T follicular helper cell (primary cell): ENCODE measurements at regions not wholly inside any gene's neighbourhood (a gene's known extent, or its start where the extent isn't known, plus 50 kb on each side); places are given as distances from the start of the nearest gene placed in this dataset.

Experiments used
- DNase-seq: peaks from one replicate; pipeline ENCODE4 v3.0.0-alpha.2; 2020; ENCODE audit warnings: low read depth

- DNase-seq, result no peak
Measured at GRCh38 chr10:85213493-85213892, 885.1 kb downstream of the CCSER2 start.

DNA sequence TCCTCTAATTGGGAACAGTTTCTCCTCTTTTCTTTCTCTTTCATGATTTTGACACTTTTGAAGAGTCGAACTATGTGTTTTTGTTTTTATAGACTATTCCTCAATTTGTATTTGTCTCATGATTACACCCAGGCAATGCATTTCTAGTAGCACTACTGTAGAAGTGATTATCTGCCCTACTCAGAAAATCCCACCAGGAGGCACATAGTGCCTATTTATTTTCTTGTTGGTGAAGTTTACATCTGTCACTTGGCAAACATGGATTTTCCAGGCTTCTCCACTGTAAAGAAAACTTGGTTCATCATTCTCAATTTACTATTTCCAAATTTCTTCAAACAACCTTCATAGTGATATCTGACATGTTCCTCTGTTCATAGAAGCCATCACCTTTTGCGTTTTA, 893.9 kb downstream of the CCSER2 start:
- no peak for DNase-seq

DNA sequence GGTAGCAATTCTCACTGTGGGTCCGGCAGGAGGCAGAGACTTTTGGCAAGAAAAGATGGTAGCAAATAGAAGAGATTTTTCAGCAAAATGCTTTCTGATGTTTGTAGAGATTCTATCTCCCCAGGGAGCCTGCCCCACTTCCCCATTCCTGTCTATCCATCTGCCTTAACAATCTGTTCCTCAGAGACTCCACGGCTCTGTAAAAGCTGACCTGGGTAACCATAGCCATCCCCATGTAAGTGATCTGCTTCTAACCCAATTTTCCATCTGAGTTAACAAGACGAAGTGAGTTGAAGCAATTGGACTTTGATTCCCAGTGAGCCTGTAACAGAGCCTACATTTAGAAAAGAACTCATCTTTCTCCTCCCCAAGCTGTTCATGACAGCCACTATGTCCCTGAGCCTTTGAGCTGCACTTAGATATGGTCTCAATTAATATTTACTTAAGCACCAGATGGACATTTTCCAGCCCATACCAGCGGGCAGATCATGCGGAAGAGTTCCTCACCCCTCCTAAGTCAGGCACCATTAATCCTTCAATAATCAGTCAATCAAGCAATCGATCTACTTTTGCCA, 896.1 kb downstream of the CCSER2 start:
- no peak for DNase-seq

- DNase-seq, result no peak
Measured at GRCh38 chr10:85225311-85225710, 896.9 kb downstream of the CCSER2 start.

DNA sequence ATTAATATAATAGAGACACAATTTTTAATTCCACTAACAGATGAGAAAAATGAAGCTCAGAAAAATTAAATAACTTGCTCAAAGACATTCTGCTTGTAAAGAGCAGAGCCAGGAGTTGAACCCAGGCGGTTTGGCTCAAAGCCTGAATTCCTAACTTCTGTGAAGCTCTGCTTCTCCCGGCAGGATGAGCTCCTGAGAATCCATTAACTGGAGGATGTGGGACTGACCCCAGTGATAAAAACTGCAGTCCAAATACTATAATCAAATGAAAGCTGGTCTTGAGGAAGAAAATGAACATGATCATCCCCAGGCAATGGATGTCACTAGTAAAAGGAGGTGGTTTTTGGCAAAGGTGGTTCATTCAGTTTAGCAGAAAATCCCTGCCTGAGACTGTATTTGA, 898.2 kb downstream of the CCSER2 start:
- DNase-seq, result no peak

DNA sequence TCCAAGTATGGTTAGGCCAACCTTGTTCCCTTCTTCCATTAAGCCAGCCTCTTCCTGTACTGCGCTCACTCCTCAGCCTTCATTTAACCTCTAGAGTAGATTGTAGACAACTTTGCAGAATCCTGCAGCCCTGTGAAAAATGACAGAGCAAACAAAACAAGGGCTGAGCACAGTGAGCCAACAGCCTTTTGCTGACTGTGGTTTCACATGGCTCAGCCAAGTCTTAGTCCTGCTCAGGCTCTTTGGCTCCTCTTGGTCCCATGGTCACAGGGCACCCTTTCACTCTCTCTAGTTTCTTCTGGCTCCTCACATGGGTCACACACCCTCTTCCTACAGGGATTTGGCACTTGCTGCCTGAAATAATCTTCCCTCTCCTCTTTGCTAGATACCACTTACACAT, 900.3 kb downstream of the CCSER2 start:
- DNase-seq, result no peak

- DNase-seq, result no peak
Measured at GRCh38 chr10:85231534-85232270, 903.3 kb downstream of the CCSER2 start.

DNA sequence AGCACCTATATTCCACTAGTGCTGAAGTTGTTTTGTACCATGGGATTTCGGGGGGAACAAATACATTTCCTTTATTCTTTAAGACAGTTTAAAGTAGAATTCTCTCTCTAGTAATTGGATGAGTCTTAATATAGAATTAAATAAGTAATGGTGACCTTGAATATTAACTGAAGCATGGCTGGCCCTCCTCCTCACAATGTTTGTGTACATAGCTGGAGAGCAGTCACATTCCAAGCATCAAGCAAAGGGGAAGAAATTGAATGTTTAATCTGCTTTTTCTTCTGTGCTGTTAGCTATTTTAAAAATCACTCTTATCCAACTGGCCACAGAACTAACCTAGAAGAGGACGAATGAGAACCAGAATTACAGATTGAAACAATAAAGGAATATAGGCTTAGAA, 906.9 kb downstream of the CCSER2 start:
- DNase-seq, result no peak

DNA sequence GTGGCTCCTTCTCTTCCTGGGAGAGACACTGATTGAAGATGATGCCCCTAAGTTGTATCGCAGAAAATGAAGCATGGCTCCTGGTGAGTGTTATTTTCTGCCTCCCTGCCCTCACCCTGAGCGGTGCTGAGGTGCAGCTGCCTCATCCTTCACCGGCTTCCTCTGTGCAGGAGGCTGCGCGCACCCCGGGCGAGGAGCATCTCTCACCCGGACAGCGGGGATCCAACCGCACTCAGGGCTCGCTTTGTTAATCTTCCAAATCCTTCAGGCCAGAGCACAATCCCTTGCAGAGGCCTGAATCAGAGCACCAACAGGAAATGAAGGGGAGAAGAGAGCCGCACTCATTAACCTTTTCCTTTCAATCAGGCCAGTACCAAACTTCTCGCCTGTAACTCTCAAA, 910.3 kb downstream of the CCSER2 start:
- no peak for DNase-seq

GRCh38 chr10:85250304-85250703, 921.9 kb downstream of the CCSER2 start:
- DNase-seq, result no peak

DNA sequence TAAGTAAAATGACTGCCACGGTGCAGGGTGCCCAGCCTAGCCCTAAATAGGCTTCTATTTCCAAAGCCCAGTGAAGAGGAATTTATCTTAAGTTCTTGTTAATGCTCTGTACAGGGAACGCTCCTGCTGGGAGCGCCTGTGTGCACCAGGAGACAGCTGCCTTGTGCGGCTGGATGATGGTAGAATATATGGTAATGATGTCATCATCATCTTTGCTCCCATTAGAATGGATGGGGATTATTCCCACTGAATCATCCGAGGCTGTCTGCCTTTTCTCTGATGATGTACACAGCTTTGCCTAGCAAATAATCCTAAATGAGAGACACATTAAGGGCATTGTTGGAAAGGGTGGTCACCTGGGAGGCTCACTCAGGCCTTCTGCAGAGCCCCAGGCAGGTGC, 928.1 kb downstream of the CCSER2 start:
- no peak for DNase-seq

- no peak for DNase-seq
Measured at GRCh38 chr10:85259908-85260307, 931.5 kb downstream of the CCSER2 start.

DNA sequence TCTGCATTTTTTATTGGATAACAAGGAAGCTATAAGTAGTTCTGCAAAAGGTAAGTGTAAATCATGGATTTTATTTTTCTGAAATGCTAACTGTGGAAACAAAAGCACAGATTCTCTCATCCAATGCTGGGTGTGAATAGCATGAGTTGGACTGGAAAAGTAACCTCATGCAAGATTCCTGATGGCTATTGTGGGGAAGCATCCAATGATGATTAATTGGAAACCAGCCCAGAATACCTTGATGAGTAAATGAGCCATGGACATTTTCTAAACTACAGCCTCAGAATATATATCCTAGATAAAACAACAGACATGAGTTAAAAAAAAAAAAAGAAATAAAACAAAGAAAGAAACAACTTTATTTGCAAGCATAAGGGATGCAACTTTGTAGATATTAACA, 934.6 kb downstream of the CCSER2 start:
- DNase-seq, result no peak

DNA sequence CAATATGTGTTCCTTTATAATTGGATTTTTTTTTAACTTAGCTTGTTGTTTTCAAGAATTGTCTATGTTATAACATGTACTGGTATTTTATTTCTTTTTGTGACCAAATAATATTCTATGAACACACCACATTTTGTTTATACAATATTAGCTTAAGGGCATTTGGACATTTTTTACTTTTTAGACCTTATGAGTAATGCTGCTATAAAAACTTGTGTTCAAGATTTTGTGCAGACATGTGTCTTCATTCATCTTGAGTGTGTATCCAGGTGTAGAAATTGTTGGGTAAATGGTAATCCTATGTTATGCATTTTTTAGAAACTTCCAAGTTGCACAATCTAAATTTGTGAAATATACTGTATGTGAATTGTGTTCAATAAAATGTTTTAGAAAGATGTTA, 936.7 kb downstream of the CCSER2 start:
- DNase-seq, result no peak

DNA sequence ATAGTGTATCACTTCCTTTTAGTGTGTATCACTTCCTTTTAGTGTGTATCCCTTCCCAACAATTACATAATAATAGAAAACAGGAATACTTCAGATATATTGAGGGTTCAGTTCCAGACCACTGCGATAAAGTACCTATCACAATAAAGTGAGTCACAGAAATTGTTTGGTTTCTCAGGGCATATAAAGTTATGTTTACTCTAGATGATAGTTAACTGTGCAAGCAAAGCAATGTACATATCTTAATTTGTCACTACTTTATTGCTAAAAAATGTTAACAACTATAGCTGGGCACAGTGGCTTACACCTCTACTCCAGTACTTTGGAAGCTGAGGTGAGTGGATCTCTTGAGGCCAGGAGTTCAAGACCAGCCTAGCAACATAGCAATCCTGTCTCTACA, 938.4 kb downstream of the CCSER2 start:
- no peak for DNase-seq

DNA sequence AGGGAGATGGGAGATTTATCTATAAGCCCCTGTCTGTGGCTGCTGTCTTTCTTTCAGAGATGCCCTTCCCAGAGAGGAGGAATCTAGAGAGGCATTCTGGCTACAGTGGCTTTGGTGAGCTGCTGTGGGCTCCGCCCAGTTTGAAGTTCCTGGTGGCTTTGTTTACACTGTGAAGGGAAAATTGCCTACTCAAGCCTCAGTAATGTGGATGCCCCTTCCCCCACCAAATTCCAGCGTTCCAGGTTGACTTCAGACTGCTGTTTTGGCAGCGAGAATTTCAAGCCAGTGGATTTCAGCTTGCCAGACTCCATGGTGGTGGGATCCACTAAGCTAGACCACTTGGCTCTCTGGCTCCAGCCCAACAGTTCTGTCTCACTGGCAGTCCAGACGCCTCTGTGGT, 951.6 kb downstream of the CCSER2 start:
- no peak for DNase-seq

DNA sequence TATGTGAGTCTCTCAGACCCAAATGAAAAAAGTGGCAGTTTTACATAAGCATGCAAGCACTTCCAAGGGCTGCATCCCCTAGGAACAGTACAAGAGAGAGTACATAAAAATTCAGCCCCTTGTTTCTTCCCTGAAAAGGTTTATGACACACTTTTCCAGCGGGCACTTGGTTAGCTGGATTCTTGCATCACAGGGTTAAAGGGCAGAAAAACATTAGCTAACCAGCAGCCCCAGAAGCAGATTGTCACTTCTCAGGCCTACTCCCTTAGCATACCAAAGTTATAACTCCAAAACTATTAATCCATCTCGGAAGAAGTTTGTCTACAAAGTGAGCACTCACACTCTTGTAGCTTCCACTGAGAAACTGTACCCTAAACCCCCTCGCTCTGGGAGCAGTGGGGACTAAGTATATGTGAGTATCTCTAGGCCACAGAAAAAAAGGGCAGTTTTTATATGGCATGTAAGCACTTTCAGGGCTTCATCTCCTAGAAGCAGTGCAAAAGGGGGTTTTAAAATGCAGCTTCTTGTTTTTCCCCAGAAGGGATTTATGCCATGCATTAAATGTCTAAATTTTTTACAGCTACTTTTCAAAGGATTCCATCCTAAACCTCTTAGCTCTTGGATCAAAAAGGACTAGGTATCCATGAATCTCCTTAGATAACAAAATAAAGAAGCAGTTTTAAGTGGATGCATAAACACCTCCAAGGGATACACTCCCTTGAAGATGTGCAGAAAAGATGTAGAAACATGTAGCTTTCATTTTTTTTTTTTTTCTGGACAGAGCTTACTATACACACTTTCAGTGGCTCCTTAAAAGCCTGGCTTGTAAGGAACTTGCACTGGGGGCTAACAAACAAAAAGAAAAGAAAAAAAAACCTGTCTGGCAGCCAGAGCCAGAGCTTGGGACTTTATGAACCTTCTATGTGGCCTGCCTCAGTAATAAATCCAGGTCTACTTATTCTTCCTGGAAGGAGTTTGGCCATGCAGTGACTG, 956.7 kb downstream of the CCSER2 start:
- DNase-seq, result no peak

GRCh38 chr10:85293483-85293882, 965.1 kb downstream of the CCSER2 start:
- no peak for DNase-seq

DNA sequence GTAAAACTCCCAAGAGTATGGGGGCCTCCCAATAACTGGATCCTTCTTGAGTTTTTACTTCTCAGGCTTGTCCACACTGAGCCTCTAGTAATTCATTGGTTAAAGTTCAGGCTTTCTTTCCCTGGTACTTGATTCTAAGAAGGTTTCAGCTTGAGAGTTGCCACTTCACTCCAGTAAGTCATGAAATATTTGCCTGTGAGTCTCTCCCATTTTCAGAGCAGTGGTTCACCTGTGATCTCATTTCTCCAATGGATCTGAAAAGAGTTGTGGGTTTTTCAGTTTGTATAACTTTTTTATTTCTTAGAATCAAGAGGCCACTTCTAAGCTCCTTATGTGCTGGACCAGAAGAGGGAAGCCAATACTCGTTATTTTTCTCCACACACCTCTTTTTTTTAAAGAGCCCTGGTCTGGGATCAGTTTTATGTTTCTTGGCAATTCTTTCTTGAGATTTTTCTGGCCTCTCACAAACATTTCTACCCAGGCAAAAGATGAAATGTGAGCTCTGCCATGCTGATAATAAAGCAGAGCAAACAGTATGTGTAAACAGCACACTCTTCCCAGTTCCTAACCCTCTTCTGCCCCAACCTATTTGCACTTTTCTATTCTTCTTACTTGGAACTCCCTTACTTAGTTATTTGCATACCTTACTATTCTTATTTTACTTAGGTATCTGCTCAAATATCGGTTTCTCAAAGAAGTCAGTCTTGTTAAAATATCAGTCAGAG, 983.4 kb downstream of the CCSER2 start:
- DNase-seq, result no peak

- no peak for DNase-seq
Measured at GRCh38 chr10:85315657-85316056, 987.3 kb downstream of the CCSER2 start.

DNA sequence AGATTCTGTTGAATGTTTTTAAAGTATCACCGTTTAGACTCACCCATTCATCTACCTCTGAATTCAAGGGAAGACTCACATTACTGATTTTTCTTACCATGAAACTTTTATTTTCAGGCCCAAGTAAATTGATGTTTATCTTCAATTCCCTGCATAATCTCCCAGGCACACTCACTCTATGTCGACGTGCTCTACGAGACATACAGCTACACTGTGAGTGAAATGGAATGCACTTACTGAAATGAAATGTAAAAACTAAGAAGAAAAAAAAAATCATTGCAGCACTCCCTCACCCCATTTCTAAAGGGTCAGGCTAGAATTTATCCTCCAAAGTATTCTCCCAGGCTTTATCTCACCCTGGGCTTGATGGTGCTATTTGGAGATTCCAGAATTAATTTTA, 987.9 kb downstream of the CCSER2 start:
- DNase-seq, result no peak

DNA sequence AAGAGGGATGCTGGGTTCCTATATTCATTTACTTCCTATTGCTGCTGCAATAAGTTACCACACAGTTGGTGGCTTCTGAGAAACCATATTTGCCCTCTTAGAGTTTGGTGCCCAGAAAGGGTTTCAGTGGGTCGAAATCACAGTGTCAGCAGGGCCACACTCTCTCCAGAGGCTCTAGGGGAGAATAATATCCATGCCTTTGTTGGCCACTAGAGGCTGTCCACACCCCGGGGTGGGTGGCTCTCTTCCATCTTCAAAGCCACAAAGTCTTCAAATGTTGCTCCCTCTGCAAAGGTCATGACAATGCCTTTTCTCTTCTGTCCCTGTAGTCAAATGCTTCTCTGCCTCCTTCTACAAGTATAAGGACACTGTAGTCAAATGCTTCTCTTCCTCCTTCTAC, 989.4 kb downstream of the CCSER2 start:
- DNase-seq, result no peak
